ENCODE measurements at regions not wholly inside any gene's neighbourhood (a gene's known extent, or its start where the extent isn't known, plus 50 kb on each side); places are given as distances from the start of the nearest gene placed in this dataset.
A peak's percentile ranks its signal among the peaks of the same experiment; 100 is the strongest.

DNA sequence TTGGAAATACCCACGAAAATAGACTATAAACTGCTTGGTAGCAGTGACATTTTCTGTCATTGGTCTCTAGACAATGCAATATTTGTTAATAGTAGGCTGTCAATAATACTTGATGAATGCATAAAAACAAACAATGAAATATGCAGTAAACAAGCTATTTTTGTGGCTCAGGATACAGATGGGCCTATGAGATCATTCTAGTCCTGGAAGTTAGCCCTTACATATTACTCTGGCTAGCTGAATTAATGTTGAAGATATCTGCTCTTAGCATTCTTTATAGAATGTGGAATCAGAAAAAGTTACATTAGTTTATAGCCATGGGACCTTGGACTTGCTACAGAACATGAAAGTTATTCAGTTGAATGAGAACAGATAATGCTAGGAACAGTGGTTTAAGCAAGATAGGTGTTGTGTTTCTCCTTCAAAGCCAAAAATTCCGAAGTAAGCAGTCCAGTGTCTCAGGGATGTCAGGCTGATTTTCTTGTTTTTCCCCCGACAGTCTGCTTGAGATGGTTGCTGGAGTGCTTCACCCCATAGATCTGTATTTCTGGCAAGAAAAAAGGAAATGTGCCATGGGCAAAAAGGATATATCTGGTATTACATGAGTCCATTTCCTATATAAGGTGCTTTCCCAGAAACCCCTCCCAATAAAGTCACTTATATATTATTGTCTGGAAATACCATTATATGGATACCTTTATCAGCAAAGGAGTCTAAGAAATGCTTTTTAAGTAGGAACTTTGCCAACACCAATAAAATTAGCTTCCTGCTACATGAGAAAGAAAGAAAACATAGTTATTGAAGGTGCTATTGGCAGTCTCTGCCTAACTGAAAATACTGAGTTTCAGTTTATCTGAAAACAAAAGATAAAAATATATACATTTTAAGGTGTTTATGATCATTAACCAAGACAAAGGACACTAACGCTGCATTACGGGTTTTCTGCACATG, 619.4 kb upstream of the ATP2B1 start:
- DNase-seq, result no peak

DNA sequence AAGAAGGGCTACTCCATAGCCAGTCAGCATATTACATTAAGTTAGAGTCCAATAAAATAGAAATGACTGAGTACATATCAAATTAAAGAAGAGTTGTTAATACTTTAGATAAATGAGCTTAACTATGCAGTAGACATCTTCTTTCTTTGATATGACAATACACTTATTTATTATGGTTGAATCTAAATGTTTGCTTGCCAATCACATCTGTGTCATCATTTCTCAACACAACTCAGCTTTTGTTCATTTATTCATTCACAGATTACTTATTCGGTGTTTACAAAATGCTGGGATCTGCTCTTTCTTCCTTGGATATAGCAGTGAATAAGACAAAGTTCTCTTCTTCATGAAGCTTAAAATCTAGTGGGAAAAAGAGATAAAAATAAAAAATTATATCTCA, 614.6 kb upstream of the ATP2B1 start:
- DNase-seq, result peak in 1 of 58 donors; percentile 1

DNA sequence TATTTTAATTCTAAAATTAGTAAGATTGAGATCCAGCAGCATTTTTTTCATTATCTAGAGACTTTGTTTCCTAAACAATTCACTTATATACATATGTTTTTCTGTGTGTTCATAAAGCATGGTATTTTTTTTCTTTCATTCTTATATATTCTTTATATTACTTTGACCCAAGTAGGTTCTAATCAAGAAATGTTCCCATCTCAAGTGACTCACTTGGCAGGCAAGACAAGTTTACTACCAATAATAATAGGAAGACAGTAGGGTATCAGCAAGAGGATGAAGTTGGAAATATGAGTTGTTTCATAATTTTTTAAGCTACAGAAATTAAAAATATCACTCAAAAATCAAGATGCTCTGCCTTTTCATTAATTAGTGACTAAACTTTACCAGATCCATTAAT, 613.4 kb upstream of the ATP2B1 start:
- no peak for DNase-seq

DNA sequence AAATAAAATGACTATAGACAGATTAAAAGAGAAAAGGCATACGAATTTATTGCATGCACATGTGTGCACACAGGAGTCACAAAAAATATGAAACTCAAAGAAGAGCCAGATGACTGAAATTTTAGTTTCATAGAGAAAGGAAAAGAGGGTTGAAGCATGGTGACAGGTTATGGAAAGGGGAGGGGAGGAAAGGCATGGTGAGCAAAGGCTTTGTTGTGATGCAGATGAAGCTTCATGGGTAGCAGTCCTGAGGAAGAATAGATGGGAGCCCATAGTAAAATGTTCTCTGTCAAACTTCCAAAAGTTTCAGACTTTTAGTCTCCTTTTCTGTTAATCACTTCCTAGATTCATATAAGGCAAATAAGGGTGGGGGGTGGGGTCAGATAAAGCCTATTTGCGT, 612.7 kb upstream of the ATP2B1 start:
- no peak for DNase-seq

DNA sequence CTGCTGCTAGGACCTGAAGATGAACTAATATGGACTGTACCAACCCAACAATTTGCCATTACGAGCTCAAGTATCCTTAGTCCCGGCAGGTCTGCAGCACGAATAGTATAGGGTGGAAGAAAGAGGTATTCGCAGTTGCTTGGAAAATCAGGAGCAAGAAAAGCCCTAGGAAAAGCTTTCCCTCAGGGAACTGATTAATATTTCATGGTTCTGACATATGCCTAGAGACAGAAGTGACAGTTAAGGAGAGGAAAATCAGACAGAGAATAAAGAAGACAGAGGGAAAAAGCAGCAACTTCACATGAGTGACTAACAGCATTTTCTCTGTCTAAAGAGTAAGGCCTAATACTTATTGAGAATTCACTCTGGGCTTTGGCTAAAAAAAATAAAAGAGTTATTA, 602.9 kb upstream of the ATP2B1 start:
- no peak for DNase-seq

DNA sequence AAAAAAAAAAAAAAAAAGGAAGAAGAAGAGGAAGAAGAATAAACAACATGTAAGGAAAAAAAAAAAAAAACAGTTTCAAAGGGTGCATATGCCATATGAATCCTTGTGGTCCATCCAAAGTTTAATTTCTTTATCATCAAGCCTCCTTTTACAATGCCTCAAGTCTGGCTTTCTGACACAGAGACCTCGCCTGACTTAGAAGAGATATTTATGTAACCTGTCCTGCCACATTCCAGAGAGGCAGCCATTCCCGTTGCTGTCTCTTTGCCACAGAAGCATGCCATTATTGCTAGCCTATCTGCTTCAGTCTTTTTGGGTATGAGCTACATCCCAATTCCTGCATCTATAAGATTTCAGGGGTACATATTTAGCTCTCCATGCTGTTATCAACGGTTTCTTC, 596.7 kb upstream of the ATP2B1 start:
- no peak for DNase-seq

DNA sequence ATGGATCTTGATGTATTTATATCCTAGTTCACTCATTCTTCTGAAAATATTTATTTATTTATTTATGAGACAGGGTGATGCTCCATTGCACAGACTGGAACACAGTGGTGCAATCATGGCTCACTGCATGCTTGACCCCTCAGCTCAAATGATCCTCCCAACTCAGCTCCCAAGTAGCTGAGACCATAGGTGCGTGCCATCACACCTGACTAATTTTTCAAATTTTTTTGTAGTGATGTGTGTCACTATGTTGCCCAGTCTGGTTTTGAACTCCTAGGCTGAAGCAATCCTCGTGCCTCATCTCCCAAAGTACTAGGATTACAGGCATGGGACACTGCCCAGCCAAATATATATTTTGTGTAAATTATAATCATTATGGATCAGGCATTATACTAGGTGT, 595.6 kb upstream of the ATP2B1 start:
- DNase-seq, result no peak

DNA sequence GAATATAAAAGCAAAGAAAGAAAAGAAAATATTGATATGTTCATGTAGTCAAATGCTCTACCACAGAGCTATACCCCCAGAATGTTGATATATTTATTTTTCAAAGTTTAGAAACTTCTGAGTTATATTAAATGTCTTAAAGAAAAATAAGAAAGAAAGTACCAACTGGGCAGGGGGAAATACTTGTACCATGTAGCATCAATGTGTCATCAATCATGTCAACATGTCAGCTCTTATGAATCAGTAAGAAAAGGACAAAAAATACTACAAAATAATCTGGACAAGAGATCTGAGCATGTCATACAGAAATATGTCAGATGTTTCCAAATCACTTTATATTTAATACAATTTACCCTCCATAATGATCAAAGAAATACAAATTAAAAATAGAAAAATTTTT, 595.1 kb upstream of the ATP2B1 start:
- no peak for DNase-seq

DNA sequence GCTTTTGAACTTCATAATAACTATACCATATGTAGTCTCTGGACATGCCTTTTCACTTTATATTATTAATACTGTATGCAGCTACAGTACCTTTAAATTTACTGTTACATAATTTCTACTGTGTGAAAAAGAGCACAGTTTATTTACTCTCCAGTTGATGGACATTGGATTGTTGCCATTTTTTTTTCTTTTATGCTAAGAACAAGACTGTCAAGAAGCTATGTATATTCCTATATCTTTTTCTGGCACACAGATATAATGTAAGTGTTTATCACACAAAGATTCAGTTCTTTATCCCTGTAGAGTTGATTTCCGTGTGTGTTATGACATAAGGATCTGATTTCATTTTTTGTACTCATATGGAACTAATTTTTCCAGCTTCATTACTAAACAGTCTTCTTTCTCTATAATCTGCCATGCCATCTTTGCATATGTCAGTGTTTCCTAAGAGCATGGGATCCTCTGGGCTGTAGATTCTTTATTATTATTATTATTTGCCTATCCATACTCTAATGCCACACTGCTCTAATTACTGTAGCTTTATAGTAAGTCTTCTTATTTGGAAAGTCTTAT, 593.0 kb upstream of the ATP2B1 start:
- no peak for DNase-seq

DNA sequence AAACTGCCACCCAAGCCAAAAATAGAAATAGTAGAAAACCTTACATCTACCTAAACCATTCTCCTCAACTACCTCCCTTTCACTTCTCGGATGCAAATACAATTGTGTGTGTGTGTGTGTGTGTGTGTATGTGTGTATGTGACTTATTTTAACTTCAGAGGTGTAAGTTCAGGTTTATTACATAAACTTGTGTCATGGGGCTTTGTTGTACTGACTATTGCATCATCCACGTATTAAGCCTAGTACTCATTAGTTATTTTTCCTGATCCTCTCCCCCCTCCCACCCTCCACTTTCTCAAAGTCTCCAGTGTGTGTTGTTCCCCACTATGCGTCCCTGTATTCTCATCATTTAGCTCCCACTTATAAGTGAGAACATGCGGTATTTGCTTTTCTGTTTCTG, 592.5 kb upstream of the ATP2B1 start:
- DNase-seq, result no peak

DNA sequence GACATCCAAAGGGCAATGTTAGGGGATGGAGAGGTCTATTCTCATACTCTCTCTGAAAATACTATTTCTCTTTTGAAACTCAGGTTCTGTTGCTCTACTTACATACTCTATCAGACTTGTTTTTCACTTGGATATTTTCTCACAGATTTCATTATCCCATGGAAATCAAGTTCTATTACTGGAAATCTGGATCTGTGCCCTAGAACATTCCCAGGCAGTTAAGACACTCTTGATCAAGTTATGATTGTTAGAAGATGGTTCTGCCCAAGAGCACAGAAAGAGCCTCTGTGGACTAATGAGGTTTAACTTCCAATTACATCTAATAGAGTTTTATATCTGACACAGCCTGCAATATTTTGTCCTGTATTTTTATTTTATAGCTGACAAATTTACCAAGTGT, 591.0 kb upstream of the ATP2B1 start:
- no peak for DNase-seq

DNA sequence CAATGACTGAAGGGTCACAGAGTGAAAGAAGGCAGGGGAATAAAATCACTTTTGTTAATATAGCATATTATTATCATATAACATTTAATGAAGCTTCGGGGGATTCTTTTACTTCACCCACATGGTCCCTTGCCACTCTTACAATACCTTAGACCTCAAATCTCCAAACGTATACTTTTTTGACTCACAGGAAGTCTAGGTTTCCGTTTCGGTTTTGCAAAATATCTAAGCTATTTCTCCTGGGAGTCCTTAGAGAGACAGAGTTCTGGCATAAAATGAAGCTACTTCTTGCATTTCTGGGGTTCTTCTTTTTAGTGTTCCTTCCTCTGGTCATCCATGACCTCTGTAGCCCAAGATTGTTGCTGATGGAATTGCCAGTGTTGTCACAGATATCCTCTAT, 590.5 kb upstream of the ATP2B1 start:
- no peak for DNase-seq

DNA sequence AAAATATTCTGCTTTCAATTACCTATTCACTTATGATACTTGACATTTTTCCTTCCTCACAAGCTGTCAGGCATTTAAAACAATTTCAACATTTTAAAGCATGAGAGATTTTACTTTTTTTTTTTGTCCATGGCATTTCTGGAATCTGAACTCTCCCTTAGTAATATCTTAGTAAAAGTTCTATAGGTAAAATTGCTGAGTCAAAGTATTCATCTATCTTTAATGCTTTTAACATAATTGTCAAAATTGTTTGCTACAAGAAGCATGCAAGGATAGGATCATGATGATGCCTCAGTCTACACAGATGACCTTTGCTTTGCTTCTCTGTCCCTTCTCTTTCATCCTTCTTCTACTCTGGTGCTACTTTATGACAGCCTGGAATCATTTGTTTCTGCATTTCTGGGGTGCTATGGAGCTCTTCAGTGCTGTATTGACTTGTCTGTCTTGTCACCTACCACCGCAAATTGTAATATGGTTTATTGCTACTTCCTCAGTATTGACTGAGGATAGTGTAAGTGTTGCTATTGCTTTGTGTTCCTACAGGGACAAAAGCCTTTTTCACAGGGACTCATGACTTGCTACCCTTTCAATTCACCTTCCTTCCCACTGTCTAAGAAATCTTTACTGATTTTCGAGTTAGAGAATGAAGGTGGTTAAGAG, 589.8 kb upstream of the ATP2B1 start:
- no peak for DNase-seq

DNA sequence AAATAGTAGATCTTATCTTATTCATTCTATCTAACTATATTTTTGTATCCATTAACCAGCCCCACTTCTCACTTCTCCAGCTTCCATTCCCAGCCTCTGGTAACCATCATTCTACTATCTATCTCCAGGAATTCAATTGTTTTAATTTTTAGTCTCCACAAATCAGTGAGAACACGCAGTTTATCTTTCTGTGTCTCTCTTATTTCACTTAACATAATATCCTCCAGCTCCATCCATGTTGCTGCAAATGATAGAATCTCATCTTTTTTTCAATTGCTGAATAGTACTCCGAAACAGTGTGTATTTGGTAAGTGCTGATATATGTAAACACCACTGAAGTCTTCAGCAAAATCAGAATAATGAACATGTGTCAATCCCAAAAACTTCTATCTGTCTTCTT, 587.2 kb upstream of the ATP2B1 start:
- DNase-seq, result no peak

DNA sequence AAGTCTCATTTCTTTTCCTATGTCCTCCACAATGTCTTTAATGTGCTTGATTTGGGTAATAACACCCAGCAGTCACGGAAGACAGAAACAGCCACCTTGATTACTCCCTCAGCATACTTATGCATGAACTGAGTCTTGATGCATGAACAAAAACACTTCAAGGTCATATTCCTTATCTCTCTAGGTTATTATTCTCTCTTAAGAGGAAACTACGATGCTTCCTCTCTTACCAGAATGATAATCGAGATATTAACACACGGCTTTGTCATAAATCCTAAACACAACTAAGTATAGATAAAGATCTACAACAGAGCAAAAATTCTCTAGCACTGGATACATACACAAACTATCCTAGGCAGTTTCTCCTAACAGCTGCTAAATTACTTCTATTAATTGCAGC, 583.5 kb upstream of the ATP2B1 start:
- DNase-seq, result no peak

DNA sequence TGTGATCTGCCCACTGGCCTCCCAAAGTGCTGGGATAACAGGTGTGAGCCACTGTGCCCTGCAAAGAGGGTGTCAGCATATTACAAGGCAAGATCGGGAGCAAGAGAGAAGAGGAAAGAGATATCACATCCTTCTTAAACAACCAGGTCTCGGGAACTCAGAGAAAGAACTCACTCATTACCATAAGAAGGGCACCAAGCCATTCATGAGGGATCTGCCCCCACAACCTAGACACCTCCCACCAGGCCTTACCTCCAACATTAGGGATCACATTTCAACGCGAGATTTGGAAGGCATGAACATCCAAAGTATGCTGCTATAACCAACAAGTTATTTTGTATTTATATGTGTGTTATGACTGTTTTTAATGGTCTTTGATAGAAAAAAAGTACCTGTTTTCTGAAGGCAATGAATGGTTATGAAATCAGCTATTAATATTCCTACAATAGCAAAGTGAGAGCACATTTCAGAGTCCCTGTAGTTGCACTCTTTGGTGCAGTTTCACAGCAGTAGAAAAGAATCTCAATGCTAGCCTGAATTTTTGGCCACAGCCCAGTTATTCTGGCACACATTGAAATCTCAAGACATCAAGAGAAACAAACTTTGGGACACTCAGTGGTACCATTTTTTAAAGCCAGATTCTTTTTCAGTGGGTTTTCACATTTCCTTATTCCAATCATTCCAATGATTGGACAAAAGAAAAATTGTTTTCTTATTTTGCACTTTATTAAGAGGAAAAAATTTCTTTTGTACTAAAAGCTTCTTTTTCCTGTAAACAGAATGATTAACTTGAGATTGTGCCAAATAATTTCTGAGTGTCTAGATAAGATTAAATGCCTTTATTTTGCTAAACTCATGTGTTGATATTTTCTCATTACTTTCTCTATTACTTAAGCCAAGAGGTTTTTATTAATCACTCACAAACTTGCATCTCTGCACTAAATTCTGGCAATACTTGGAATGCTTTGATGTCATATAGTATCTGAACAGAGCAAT, 582.6 kb upstream of the ATP2B1 start:
- peak in 1 of 58 donors; percentile 1 for DNase-seq

DNA sequence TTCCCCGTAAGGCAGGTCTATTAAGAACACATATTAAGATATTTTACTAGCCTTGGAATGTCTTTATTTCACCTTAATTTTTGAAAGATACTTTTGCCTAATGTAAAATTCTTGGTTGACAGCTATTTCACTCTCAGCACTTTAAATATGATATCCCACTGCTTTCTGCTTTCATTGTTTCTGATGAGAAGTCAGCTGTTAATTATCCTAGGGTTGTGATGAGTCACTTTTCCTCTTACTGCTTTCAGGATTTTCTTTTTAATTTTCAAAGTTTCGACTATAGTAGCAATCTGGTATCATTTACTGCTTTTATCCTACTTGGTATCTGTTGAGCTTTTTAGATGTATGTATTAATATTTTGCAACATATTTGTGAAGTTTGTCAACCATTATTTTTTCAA, 578.9 kb upstream of the ATP2B1 start:
- no peak for DNase-seq

DNA sequence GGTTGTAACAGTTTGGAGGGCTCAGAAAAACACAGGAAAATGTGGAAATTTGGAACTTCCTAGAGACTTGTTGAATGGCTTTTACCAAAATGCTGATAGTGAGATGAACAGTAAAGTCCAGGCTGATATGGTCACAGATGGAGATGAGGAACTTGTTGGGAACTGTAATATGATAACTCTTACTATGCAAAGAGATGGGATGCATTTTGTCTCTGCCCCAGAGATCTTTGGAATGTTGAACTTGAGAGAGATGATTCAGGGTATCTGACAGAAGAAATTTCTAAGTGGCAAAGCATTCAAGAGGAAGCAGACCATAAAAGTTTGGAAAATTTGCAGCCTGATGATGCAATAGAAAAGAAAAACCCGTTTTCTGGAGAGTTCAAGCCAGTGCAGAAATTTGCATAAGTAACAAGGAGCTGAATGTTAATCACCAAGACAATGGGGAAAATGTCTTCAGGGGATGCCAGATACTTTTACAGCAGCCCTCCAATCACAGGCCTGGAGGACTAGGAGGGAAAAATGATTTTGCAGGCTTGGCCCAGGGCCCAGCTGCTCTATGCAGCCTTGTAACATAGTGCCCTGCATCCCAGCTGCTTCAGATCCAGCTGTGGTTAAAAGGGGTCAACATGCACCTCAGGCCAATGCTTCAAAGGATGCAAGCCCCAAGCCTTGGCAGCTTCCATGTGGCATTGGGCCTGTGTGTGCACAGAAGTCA, 572.7 kb upstream of the ATP2B1 start:
- no peak for DNase-seq

DNA sequence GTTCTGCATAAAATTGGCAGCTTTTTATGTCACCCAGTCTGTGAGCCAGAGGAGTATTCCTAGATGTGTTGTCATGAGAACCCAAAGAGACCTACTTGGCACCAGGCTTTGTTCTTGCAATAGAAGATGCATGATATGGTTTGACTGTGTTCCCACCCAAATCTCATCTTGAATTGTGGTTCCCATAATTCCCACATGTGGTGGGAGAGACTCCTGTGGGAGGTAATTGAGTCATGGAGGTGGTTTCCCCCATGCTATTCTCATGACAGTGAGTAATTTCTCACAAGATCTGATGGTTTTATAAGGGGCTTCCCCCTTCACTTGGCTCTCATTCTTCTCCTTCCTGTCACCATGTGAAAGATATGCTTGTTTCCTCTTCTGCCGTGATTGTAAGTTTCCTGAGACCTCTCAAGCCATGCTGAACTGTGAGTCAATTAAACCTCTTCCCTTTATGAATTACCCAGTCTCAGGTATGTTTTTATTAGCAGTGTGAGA, 572.0 kb upstream of the ATP2B1 start:
- DNase-seq, result no peak

DNA sequence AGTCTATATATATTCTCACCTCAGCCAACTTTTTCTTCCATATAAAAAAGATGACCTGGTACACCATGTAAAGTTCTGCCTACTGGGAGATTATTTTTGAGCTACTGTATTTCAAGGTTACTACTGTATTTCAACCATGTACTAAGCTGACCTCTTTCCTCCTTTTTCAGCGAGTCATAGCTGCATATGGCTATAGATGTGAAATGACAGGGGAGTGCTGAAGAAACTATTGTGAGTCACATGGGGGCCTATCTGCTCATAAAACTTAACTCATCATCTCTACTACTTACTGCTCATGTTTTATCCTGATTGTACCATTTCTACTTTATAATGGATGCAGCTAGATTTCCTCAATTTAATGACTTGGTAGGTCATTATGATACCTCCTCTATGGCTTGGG, 571.4 kb upstream of the ATP2B1 start:
- no peak for DNase-seq

All from anterior cingulate cortex (tissue), 58 donors.